HG03139 (cell line): ENCODE measurements at regions not wholly inside any gene's neighbourhood (a gene's known extent, or its start where the extent isn't known, plus 50 kb on each side); places are given as distances from the start of the nearest gene placed in this dataset.
"Not testable (repeated sequence)": the region's sequence is repeated elsewhere in the genome, so short reads cannot be mapped to it uniquely, and the experiment has no call there.

Experiments used
- ATAC-seq: cut with Tn5 transposase; IDR thresholded peaks from one replicate; pipeline ENCODE4 v1.9.1; 2021; ENCODE audit not compliant: unreplicated experiment

DNA sequence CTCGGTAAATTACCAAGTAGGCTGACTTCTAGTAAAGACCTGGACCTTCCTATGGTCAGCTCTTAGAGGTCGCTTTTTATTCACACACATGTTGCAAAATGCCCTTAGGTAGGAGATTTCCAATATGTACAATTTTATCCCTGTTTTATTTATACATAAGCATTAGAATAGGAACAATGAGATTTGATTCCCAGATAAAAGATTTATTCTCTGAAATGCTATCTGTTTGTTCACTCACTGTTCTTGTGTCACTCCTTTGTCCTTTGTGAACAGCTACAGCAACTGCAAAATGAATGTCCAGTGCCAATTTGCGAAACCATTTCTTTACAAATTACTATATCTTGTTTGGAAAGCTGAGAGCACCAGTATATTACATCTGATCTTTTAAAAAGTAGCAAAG is 991.5 kb upstream of the TYRP1 start:
- ATAC-seq = no peak

DNA sequence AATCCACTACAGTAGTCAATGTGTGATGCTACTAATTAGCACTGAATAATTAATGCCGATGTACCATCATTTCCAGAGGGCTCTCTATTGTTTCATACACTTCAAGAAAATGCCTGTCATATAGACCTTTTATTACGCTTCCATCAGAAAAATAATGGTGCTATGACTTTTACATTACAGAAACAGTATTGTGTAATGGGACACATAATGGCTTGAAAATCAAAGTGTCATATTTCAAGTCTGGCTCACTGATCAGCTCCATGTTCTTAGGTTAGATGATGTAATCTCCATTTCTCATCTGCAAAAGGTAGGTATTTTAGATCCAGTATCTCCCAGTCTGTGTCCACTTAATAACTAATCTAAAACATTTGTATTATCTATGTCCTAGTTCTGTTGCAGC is 990.6 kb upstream of the TYRP1 start:
- ATAC-seq = no peak

DNA sequence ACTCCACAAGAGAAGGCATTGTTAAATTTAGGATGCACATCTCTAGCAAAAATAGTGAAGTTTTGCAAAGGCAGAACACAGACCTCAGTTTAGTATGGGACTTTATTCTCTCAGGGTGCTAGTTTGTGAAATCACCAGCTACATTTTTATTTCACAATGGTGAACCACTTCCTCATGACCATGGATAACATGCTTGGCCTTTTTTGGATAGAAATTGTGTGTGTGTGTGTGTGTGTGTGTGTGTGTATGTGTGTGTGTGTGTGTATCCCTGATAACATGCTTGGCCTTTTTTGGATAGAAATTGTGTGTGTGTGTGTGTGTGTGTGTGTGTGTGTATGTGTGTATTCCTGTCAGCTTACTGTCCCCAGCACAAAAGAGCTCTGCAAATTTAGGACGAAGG is 989.0 kb upstream of the TYRP1 start:
- not testable (repeated sequence) for ATAC-seq

DNA sequence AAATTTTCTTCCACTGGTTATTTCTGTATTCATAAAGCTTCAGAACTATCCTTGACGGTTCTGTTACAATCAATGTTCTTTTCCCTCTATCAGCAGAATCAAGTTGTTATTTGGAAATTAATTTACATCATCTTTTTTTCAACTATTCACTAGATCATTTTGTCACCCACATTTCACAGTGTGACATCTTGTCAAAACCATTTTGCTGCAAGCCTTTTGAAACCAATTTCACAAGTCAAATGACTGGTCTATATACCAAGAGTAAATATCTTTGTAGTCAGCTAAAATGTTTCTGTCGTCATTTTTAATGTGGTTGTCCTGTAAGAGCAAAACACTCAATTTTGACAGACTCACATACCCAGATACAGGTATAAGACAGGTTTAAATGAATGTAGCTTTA is 984.3 kb upstream of the TYRP1 start:
- no peak for ATAC-seq

DNA sequence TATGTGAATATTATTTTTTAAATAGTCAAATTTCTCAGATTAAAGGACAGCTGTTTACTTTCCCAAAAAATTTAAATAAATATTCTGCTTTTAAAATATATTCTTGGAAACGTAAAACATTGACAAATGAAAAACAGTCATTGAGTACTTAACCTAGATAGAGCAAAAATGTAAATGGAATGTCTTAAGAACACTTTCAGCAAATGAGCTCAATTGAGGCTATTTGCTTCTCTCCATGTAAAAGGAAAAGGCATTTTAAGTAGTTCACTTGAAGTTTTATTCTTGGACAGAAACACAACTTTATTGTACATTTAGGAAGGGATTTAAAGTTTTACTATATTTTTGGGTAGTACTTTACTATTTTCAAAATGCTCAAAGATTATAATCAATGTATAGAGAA is 983.6 kb upstream of the TYRP1 start:
- no peak for ATAC-seq

DNA sequence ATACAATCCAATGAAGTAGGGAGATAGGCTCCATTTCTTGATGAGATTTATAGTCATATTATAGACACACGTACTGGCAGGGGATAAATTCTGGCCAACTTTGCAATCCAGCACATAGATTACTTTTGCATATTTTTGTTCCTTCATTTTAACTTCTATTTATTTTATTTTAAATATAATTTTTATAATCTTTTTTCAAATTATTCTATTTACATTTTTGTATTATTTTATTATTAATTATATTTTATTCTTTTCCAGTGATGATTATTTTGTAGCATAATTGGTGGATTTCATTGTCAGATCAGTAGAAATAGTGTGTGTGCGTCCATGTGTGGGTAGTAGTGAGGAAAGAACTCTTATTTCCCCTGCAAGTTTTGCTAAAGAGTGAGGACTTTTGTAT is 980.1 kb upstream of the TYRP1 start:
- ATAC-seq = no peak

DNA sequence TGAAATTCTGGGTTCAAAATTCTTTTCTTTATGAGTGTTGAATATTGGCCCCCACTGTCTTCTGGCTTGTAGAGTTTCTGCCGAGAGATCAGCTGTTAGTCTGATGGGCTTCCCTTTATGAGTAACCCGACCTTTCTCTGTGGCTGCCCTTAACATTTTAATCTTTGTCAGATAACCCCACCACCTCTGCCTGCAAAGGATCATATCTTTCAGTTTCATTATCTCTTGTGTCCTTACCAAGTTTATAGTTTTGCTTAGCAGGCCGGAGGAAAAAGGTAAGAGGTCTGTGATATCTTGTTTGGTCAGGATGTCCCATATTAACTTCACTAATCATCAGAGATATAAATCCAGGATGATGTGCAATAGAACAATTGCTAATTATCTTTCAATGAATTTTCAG is 970.2 kb upstream of the TYRP1 start:
- no peak for ATAC-seq

DNA sequence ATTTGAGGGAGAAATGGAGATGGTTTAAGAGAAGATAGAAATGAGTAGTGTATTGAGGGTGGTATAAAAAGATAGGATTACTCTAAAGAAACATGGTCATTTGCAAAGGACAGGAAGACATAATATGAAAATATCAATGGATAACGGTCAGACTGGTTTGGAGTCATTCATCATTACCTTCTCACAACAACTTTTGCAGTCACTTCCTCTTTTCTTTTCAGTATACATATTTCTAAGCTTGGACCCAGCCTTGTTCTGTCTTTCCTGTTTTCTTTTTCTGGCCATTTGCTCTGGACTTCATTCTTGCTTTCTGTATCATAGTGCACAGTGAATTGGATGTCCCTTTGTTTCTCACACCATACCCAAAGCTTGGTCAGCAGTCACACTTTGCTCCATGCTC is 966.5 kb upstream of the TYRP1 start:
- no peak for ATAC-seq

DNA sequence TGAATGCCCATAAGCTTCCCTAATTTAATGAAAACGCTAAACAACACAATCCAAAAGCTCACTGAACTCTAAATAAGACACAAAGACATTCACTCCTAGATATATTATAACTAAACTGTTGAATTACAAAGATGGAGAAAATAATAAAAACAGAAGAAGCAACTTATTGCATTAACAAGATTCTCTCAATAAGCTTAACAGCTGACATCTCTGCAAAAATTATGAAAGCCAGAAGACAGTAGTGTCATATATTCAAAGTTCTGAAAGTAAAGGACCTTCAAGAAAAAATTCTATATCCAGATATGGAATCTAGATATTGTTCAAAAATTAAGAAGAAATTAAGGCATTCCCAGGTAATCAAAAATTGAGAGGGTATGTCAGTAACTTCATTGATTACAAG is 957.8 kb upstream of the TYRP1 start:
- no peak for ATAC-seq

DNA sequence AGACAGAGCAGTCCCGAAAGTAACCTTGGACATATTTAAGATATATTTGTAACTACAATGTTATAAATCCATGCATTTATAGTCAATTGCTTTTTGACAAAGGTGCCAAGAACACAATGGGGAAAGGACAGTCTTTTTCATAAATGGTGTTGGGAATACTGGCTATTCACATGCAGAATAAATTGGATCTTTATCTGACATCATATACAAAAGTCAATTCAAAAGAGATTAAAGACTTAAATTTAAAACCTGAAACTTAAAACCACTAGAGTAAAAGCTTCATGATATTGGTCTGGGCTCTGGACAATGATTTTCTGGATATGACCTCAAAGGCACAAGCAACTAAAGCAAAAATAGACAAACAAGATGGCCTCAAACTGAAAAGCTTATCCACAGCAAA is 950.7 kb upstream of the TYRP1 start:
- no peak for ATAC-seq

DNA sequence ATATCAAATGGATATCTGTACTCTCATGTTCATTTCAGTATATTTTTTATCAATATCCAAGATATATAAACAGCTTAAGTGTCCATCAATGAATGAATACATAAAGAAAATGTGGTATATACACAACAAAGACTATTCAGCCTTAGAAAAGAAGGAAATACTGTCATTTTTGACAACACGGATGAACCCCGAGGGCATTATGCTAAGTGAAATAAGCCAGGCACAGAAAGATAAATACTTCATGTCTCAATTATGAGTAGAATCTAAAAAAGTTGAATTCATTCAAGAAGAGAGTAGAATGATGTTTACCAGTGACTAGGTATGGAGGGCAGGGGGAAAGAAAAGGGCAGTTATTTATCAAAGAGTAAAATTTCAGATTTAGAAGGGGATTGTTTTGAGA is 949.8 kb upstream of the TYRP1 start:
- ATAC-seq = no peak

DNA sequence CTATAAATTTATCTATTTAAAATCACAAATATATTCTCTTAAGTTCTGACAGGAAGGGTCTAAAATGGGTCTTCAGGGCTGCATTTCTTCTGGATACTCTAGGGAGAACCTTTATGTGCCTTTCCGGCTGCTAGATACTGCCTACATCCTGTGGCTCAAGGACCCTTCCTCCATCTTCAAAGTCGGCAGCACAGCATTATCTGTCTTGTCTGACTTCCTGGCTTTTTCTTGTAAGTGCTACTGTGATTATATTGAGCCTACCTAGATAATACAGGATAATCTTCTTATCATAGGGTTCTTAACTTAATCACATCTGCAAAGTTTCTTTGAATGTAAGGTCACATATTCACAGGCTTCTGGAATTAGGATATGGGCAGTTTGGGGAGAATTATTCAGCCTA is 943.8 kb upstream of the TYRP1 start:
- ATAC-seq = no peak

DNA sequence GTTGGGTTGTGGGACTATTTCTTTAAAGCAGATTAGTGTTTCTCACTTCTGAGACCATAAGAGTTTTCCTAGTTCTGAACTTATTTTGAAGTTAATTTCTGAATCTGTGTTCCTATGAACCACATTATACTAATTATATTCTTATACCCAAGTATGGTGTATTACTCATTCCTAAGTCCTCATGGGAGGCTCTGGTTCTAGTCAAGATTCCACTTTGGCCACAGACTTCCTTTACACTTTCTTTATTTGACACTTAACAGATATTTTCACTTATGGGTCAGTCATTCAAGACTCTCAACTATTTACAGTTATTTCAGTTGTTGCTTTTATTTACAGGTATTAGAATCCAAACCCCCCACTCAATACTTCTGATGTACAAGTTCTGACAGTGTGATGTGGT is 937.2 kb upstream of the TYRP1 start:
- no peak for ATAC-seq

DNA sequence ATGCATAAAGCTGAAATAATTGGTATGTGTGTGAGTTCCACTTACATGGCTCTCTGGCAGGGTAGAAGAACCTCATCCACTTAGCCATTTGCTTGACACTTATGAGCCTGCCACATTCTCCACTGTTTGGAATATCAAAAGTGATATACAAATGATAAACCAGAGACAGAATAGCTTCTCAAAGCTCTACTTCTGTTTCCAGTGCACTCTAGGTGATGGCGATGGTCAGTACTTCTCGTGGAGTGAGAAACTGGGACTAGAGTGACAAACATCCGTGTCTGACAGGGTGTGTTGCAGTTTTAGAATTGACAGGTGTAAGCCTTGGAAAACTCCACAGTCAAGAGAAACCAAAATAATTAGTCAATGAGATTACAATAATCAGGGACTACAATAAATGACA is 935.8 kb upstream of the TYRP1 start:
- ATAC-seq = no peak

DNA sequence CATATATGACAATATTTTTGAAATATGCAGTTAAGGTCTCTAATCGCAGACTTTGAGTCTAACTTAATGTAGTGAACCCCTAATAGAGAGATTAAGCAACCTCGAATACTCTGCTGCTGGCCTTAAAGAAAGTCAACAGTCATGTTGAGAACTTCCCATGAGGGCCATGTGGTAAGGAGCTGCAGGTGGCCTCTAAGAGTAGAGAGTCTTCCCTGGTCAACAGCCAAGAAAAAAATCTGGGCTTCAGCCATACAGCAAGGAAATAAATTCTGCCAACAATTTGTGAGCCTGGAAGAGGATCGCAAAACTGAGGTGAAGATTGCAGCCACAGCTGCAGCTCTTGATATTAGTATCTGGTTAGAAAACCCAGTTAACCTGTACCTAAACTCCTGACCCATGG is 935.2 kb upstream of the TYRP1 start:
- no peak for ATAC-seq

DNA sequence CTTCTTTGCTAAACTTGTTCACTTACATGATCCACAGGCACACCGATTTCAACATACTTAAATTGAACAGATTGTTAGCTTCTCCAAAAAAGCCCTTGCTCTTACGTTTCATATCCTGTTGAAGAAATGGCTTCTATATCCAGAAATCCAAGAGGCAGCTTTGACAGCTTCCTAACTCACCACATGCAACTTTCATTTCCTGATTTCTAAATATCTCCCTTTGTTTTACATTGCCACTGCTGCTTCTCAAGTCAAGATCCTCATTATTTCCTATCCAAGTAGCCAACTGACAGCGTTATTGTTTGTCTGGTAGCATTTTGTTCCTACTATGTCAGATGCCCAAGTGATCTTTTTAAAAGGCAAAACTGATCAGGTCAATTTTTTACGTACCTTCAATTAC is 913.2 kb upstream of the TYRP1 start:
- ATAC-seq = no peak

DNA sequence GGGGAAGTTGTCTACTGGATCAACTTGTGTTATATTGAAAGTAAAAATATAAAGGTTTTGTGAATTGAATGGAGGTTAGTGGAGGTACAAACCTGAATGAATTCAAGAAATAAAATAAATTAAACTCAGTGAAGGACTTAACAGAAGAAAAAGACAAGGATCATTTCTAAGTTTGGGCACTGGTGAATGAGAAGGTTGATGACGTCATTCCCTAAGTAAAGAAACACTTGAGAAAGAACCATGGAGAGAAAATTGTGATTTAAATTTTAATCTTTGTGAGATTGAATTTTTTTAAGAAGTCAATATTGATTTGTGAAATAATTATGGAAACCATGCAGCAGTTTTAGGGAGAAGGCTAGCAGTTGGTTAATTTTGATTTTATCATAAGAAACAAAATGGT is 900.3 kb upstream of the TYRP1 start:
- ATAC-seq = no peak

DNA sequence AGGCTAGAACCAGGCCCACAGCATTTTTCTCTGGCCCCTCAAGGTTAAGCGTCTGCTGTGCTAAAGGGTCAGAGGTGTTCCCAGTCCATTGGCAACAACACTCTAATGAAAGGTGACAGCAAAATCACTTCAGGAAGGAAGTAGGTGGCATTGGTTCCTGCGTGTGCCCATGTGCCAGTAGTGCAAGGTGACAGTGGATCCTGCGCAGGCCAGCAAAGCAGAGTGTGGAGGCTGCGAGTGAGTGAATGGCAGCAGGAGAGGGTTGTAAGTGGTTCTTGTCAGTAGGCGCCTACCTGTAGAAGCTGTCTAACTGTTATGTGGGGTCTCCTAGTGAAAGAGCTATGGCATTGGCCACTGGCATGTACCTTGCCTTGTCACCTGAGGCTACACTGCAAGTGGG is 898.2 kb upstream of the TYRP1 start:
- ATAC-seq = no peak

DNA sequence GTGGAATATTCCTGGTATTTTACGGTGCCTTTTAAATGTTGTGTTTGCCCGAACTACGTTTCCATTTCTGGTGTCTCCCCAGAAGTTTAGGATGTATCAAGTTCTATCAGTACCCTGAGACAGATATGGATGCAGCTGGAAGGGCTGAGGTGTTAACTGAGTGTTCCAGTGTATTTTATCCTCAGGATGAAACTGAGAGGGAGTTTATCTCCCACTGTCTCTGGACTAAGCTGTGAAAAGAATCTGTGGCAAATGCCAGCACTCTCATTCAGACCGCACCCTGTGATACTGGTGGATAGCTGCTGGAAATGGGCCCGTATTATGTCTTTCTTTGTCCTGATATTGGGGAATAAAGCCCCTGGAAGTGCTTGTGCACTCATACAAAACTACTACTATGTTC is 887.2 kb upstream of the TYRP1 start:
- ATAC-seq = no peak

DNA sequence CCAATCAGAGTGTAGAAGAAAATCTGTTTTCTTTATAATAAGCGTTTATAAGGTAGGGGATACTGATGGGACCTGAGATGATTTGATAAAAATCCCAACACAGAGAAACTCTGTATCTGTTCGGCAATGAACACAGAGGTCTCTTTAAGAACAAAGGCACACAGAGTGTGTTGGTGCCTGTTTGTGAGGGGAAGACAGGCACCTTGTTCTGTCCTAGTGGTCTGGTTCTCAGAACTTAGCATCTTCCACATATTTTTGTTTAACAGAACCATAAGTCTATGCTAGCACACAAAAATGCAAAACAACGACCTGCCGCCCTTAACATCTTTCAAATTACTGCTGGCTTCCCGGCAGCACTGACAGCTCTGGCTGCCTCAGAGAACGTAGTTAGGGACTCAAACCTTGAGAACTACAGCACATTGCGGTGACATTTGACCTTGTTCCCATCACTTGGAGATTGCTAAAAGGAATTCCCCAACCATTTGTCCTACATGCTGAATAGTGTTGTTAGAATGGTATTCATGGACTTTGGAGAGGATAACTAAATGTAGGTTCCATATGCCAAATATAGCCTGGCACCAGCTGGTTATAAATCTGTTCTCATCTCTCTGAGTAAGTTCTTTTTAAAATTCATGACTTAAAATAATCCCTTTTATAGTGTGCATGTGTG is 871.7 kb upstream of the TYRP1 start:
- ATAC-seq = no peak

DNA sequence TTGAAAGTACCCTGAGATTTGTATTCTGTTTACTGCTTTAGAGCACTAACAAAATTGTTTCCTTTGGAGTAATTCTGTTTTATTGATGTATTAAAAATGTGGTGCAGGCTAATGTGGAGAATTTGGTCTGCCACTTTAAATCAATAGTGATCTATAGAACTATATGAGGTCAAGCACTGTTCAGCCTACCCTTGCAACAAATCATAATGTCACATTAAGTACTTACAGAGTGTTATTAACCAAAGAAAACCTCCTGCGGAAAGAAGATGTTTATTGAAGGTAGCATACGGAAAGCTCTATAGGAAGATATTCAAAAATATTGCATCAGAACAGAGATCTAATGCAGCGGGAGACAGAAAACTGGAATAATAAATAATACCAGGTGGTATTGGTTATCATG is 865.0 kb upstream of the TYRP1 start:
- ATAC-seq = no peak

DNA sequence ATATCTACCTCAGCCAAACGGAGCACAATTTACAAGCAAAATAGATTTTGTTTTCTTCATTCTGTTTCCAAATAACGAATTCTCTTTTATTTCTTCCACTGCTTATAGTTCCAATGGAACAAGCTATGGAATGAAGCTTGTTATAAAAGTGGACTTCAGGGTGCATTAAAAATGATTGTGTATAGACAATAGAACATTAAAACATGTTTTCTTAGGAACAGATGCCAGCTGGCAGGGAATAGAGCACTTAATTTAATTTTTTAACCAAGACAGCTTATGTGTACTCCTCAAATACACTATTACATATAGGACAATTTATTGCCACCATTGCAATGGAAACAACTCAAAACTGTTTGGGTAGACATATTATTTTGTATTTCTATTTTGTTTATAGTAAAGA is 860.1 kb upstream of the TYRP1 start:
- no peak for ATAC-seq

DNA sequence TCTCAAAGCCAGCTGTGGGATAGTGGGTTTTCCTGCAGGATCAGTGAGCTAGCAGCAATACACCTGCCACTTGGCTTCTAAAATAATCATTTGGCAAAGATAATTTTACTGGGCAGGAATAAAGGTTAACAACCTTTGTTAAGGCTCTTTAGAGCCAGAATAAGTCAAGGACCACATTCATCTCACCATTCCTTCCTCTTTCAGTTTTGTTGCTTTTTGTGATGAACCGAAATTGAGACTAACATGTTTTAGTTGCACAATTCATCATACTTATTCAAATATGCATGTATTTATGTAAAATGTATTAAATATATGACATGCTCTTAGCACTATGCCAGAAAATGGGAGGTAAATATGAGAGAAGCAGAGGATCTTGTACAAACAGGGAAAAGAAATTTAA is 824.4 kb upstream of the TYRP1 start:
- ATAC-seq = no peak

DNA sequence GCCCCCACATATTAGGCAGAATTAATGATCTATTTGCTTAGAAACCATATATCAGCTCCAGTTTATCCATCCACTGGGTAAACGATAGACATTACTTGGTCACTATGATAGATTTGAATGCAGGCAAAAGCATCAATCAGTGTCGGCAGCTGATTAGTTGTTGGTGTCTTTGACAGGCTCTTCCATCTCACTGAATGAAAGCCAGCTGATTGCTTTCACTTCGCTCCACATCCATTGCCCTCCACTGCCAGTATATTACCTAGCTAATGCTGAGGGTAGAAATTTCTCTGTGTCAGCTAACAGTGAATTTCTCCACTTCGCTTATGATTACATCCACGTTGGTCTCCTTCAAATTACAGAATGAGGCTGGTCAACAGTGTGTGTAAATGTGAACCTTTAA is 821.3 kb upstream of the TYRP1 start:
- no peak for ATAC-seq
